ENCODE measurements at regions not wholly inside any gene's neighbourhood (a gene's known extent, or its start where the extent isn't known, plus 50 kb on each side); places are given as distances from the start of the nearest gene placed in this dataset.

GRCh38 chr9:81522716-81523551, 166.4 kb downstream of the TLE1 start:
- TF ChIP-seq CTCF (IDR thresholded peaks at IDR 0.05; ENCODE audit: low read depth, low read length), result peak; percentile 59
- DNase-seq (ENCODE audit: extremely low read depth, low read depth), result peak; percentile 23

GRCh38 chr9:81521892-81522291, 167.5 kb downstream of the TLE1 start:
- no peak for DNase-seq (ENCODE audit: extremely low read depth, low read depth)
- no peak for TF ChIP-seq CTCF (IDR thresholded peaks at IDR 0.05; ENCODE audit: low read depth, low read length)

- no peak for DNase-seq (ENCODE audit: extremely low read depth, low read depth)
- no peak for TF ChIP-seq CTCF (IDR thresholded peaks at IDR 0.05; ENCODE audit: low read depth, low read length)
Observed at GRCh38 chr9:81519816-81520495, 169.4 kb downstream of the TLE1 start.

GRCh38 chr9:81517954-81518353, 171.4 kb downstream of the TLE1 start:
- no peak for TF ChIP-seq CTCF (IDR thresholded peaks at IDR 0.05; ENCODE audit: low read depth, low read length)
- DNase-seq (ENCODE audit: extremely low read depth, low read depth), result no peak

GRCh38 chr9:81513059-81513458, 176.3 kb downstream of the TLE1 start:
- DNase-seq (ENCODE audit: extremely low read depth, low read depth), result no peak
- no peak for TF ChIP-seq CTCF (IDR thresholded peaks at IDR 0.05; ENCODE audit: low read depth, low read length)

GRCh38 chr9:81512641-81513040, 176.7 kb downstream of the TLE1 start:
- TF ChIP-seq CTCF (IDR thresholded peaks at IDR 0.05; ENCODE audit: low read depth, low read length), result no peak

GRCh38 chr9:81508476-81508875, 180.9 kb downstream of the TLE1 start:
- no peak for DNase-seq (ENCODE audit: extremely low read depth, low read depth)
- no peak for TF ChIP-seq CTCF (IDR thresholded peaks at IDR 0.05; ENCODE audit: low read depth, low read length)

More at GRCh38 chr9:81512641-81513040, 176.7 kb downstream of the TLE1 start:
- no peak for DNase-seq (ENCODE audit: extremely low read depth, low read depth)

Measured in AG09319 (cell line).